SK-N-SH treated with all-trans-retinoic acid at 6 μM for 48 hours (cell line): ENCODE measurements at regions not wholly inside any gene's neighbourhood (a gene's known extent, or its start where the extent isn't known, plus 50 kb on each side); places are given as distances from the start of the nearest gene placed in this dataset.

Experiments used
- BACH2 ChIP-seq: fragments of 250-450 bp; sonication (Bioruptor Pico); IDR thresholded peaks from 2 replicates; pipeline ENCODE4 v1.9.0; 2021; ENCODE audit warnings: mild to moderate bottlenecking, borderline replicate concordance
- CSDC2 ChIP-seq: fragments of 250-450 bp; sonication (Bioruptor Pico); IDR thresholded peaks from 2 replicates; pipeline ENCODE4 v1.5.0; 2020; ENCODE audit warnings: mild to moderate bottlenecking, moderate library complexity
- ESRRG ChIP-seq: fragments of 250-450 bp; sonication (Bioruptor Pico); IDR thresholded peaks from 2 replicates; pipeline ENCODE4 v1.6.1; 2021; ENCODE audit warnings: mild to moderate bottlenecking
- ISL1 ChIP-seq: fragments of 250-450 bp; sonication (Bioruptor Pico); IDR thresholded peaks from 2 replicates; pipeline ENCODE4 v2.1.2; 2022; ENCODE audit warnings: mild to moderate bottlenecking, moderate library complexity
- PATZ1 ChIP-seq: fragments of 250-450 bp; sonication (Bioruptor Pico); IDR thresholded peaks from 2 replicates; pipeline ENCODE4 v1.8.0; 2020; ENCODE audit warnings: mild to moderate bottlenecking, moderate library complexity, borderline replicate concordance
- POU6F1 ChIP-seq: fragments of 250-450 bp; sonication (Bioruptor Pico); IDR thresholded peaks from 2 replicates; pipeline ENCODE4 v1.8.0; 2021; ENCODE audit warnings: low read depth, mild to moderate bottlenecking, moderate library complexity, borderline replicate concordance
- PPARA ChIP-seq: fragments of 250-450 bp; sonication (Bioruptor Pico); IDR thresholded peaks from 2 replicates; pipeline ENCODE4 v1.5.0; 2020; ENCODE audit warnings: mild to moderate bottlenecking, borderline replicate concordance
- RARB ChIP-seq: fragments of 250-450 bp; sonication (Bioruptor Pico); IDR thresholded peaks from 2 replicates; pipeline ENCODE4 v1.8.0; 2021; ENCODE audit warnings: mild to moderate bottlenecking, moderate library complexity
- SNAI2 ChIP-seq: fragments of 250-450 bp; sonication (Bioruptor Pico); IDR thresholded peaks from 2 replicates; pipeline ENCODE4 v1.5.0; 2020; ENCODE audit warnings: mild to moderate bottlenecking, moderate library complexity
- TOX ChIP-seq: fragments of 250-450 bp; sonication (Bioruptor Pico); IDR thresholded peaks from 2 replicates; pipeline ENCODE4 v1.8.0; 2021; ENCODE audit warnings: mild to moderate bottlenecking, moderate library complexity, borderline replicate concordance
- TSHZ2 ChIP-seq: fragments of 250-450 bp; sonication (Bioruptor Pico); IDR thresholded peaks from 2 replicates; pipeline ENCODE4 v1.5.0; 2020; ENCODE audit warnings: mild to moderate bottlenecking, moderate library complexity
- ZC3H10 ChIP-seq: fragments of 250-450 bp; sonication (Bioruptor Pico); IDR thresholded peaks from 2 replicates; pipeline ENCODE4 v1.5.1; 2021; ENCODE audit warnings: mild to moderate bottlenecking, moderate library complexity
- ZNF70 ChIP-seq: fragments of 450-650 bp; formaldehyde crosslinking; IDR thresholded peaks from 2 replicates; pipeline ENCODE4 v1.5.0; 2020; ENCODE audit warnings: mild to moderate bottlenecking, moderate library complexity
- TF ChIP-seq, protein P1 (sequence below): fragments of 250-450 bp; sonication (Bioruptor Pico); IDR thresholded peaks from 2 replicates; pipeline ENCODE4 v1.5.1; 2020; ENCODE audit warnings: low read depth, mild to moderate bottlenecking, moderate library complexity

DNA sequence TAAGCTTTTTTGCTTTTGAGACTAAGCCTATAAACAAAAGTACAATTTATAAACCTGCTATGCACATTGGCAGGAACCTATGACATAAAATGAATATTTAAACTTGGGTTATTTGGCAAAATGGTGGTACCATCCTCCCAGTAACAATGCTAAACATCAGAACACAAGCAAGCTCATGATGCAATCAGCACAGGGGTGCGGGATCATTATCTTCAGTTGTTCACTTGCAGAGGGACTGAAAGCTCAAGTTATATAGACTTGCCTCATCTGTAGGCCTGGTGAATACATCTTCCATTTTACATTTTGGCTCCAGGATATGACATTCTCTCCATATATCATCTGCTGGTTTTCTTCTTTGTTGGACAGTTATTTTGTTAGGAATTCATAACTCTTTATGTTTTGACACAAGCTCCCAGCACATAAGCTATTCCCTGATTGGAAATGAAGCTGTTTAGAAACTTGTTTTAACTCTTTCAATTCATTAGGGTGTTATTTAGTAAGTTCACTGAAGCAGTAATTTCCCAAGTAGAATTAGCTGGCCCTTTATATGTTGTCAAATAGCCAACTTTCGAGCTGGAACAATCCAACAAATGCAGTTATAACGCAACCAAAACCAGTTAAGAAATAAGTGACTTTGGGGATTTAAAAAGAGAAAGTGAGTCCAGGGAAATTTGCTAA lies 124.7 kb upstream of the LIFR start:
- TF ChIP-seq CSDC2 (CRISPR knock-in tag) (no peak), ZC3H10 (CRISPR knock-in tag) (no peak), TOX (CRISPR knock-in tag) (no peak), BACH2 (CRISPR knock-in tag) (no peak), SNAI2 (no peak), POU6F1 (CRISPR knock-in tag) (no peak), PATZ1 (no peak), ISL1 (CRISPR knock-in tag) (no peak), PPARA (CRISPR knock-in tag) (no peak), TSHZ2 (CRISPR knock-in tag) (no peak), RARB (no peak), ESRRG (no peak), ZNF70 (CRISPR knock-in tag) (no peak)
- TF ChIP-seq, protein P1, sequence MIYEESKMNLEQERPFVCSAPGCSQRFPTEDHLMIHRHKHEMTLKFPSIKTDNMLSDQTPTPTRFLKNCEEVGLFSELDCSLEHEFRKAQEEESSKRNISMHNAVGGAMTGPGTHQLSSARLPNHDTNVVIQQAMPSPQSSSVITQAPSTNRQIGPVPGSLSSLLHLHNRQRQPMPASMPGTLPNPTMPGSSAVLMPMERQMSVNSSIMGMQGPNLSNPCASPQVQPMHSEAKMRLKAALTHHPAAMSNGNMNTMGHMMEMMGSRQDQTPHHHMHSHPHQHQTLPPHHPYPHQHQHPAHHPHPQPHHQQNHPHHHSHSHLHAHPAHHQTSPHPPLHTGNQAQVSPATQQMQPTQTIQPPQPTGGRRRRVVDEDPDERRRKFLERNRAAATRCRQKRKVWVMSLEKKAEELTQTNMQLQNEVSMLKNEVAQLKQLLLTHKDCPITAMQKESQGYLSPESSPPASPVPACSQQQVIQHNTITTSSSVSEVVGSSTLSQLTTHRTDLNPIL (CRISPR knock-in tag) = no peak
